ENCODE measurements at regions not wholly inside any gene's neighbourhood (a gene's known extent, or its start where the extent isn't known, plus 50 kb on each side); places are given as distances from the start of the nearest gene placed in this dataset.

- no peak overlapping the region for H3K4me3 ChIP-seq (ENCODE audit: low read depth, low read length)
- no peak for TF ChIP-seq CTCF (IDR thresholded peaks at IDR 0.05; ENCODE audit: low read depth, low read length, missing control alignments)
- in situ Hi-C loops (cut with HindIII; ENCODE audit: low pct_ligation_motif_present, low sequenced_read_pairs), result no loop called here
Measured at GRCh38 chr9:88696501-88696900, 161.5 kb downstream of the NXNL2 start.

GRCh38 chr9:88697764-88698432 is 162.9 kb downstream of the NXNL2 start:
- Histone ChIP-seq H3K4me3 (ENCODE audit: low read depth, low read length) (no peak overlapping the region), H3K27ac (no peak overlapping the region), H3K27me3 (replicated peaks) (no peaks in the 10 kb centered on the region), H3K36me3 (replicated peaks) (no peaks in the 10 kb centered on the region)
- in situ Hi-C loops (cut with HindIII; ENCODE audit: low pct_ligation_motif_present, low sequenced_read_pairs), result no loop called here
- DNase-seq, result no peak
- TF ChIP-seq CTCF (IDR thresholded peaks at IDR 0.05; ENCODE audit: low read depth, low read length, missing control alignments), result no peak

More at GRCh38 chr9:88696501-88696900, 161.5 kb downstream of the NXNL2 start:
- Histone ChIP-seq H3K27ac (no peak overlapping the region), H3K27me3 (replicated peaks) (no peaks in the 10 kb centered on the region), H3K36me3 (replicated peaks) (no peaks in the 10 kb centered on the region)
- DNase-seq, result no peak

DNA sequence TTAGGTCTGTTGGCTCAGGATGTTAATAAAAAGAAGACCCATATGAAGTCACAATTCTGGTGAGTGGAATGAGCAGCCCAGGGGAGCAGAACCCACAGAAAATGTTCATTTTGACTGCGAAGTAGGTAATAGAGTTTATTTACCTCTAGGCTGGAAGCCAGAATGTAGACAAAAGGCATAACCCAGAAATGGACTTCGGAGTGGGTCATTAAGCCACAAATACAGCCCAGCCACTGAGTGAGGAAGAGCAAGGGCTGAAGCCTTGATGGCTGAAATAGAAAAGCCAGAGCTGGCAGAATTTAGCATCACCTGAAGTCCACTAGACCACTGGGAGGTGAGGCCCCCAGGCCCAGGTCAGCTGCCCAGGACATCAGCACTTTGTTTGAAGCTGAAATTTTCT is 168.0 kb downstream of the NXNL2 start:
- in situ Hi-C loops (cut with HindIII; ENCODE audit: low pct_ligation_motif_present, low sequenced_read_pairs), result no loop called here
- no peak for TF ChIP-seq CTCF (IDR thresholded peaks at IDR 0.05; ENCODE audit: low read depth, low read length, missing control alignments)

DNA sequence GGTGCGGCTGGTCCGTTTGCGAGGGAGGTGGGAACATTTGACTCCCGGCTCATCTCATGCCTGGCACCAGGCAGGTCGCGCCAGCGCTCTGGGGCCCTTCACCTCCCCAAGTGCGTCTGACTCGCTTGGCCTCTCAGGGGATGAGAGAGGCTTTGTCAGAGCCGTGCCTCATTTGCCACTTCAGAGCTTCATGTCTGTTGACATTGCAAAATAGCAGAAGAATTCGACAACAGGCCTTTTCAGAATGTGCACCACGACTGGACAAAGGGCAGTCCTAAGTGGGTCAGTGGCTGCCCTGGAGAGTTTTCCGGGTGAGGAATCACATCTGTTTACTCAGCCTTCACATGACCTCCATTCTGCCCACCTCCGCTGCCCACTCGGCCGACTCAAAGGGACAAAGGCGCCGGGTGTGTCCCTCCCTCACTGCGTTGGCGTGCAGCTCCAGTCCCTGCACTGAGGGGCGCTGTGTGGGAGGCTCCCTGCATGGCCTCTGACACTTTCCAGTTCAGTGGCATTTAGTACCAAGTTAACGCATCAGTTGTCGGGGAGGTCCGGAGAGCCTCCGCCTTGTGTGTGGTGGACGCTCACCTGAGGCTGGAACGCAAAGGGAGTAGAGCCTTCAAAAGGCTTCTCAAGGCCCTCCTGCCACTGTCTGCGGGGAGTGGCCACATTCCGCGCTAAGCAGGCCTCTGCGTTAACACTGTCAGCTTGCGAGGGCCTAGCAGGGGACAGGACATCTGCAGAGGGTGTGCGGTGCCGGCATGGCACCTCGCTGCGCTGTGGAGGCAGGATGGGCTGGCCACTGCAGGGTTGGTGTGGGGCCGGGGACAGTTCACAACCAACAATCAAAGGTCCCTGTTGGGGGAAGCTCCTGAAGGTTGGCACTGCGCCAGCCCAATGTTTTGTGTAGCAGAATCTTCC is 171.5 kb downstream of the NXNL2 start:
- no peak for DNase-seq
- Histone ChIP-seq H3K4me3 (ENCODE audit: low read depth, low read length) (no peak overlapping the region), H3K27me3 (replicated peaks) (no peaks in the 10 kb centered on the region), H3K27ac (no peak overlapping the region), H3K36me3 (replicated peaks) (no peaks in the 10 kb centered on the region)
- TF ChIP-seq CTCF (IDR thresholded peaks at IDR 0.05; ENCODE audit: low read depth, low read length, missing control alignments), result peak; percentile 34
- in situ Hi-C loops (cut with HindIII; ENCODE audit: low pct_ligation_motif_present, low sequenced_read_pairs), result no loop called here

More for the DNA sequence above, 168.0 kb downstream of the NXNL2 start:
- H3K27ac ChIP-seq, result no peak overlapping the region
- DNase-seq, result no peak
- H3K27me3 ChIP-seq (replicated peaks), result no peaks in the 10 kb centered on the region
- no peaks in the 10 kb centered on the region for H3K36me3 ChIP-seq (replicated peaks)
- no peak overlapping the region for H3K4me3 ChIP-seq (ENCODE audit: low read depth, low read length)

GRCh38 chr9:88710449-88710848 is 175.5 kb downstream of the NXNL2 start:
- no peak overlapping the region for H3K4me3 ChIP-seq (ENCODE audit: low read depth, low read length)
- peak; percentile 21 for TF ChIP-seq CTCF (IDR thresholded peaks at IDR 0.05; ENCODE audit: low read depth, low read length, missing control alignments)
- no peak for DNase-seq
- in situ Hi-C loops (cut with HindIII; ENCODE audit: low pct_ligation_motif_present, low sequenced_read_pairs), result no loop called here
- no peaks in the 10 kb centered on the region for H3K36me3 ChIP-seq (replicated peaks)
- H3K27ac ChIP-seq, result no peak overlapping the region
- H3K27me3 ChIP-seq (replicated peaks), result no peaks in the 10 kb centered on the region

Measured in brain microvascular endothelial cell (primary cell).